BLaER1 treated with 17β-estradiol and CSF1 and Interleukin-3, amounts not matched to agents 10 nM and 100 nM (cell line): ENCODE measurements at regions not wholly inside any gene's neighbourhood (a gene's known extent, or its start where the extent isn't known, plus 50 kb on each side); places are given as distances from the start of the nearest gene placed in this dataset.

Experiments used
- H3K27ac ChIP-seq, 11 experiments: shearing (Covaris generic); formaldehyde crosslinking; 2 replicates each; pipeline ENCODE4 v1.8.1; 2022
- H3K27me3 ChIP-seq, 11 experiments: shearing (Covaris generic); formaldehyde crosslinking; 2 replicates each; pipeline ENCODE4 v1.8.1; 2022
- H3K36me3 ChIP-seq, 11 experiments: shearing (Covaris generic); formaldehyde crosslinking; 2 replicates each; pipeline ENCODE4 v1.8.1; 2022
- H3K4me1 ChIP-seq, 10 experiments: shearing (Covaris generic); formaldehyde crosslinking; 2 replicates each; pipeline ENCODE4 v1.8.1; 2022
- H3K4me2 ChIP-seq, 11 experiments: shearing (Covaris generic); formaldehyde crosslinking; 2 replicates each; pipeline ENCODE4 v1.8.1; 2022
- H3K4me3 ChIP-seq, 10 experiments: shearing (Covaris generic); formaldehyde crosslinking; 2 replicates each; pipeline ENCODE4 v1.8.1; 2022
- H3K9ac ChIP-seq, 11 experiments: shearing (Covaris generic); formaldehyde crosslinking; 2 replicates each; pipeline ENCODE4 v1.8.1; 2022
- H3K9me3 ChIP-seq, 11 experiments: shearing (Covaris generic); formaldehyde crosslinking; replicated peaks in 1 of 11; 2 replicates each; pipeline ENCODE4 v1.8.1; 2022
- H4K20me1 ChIP-seq, 11 experiments: shearing (Covaris generic); formaldehyde crosslinking; 2 replicates each; pipeline ENCODE4 v1.8.1; 2022
- Cebpa-rat ChIP-seq, 11 experiments: shearing (Covaris generic); IDR thresholded peaks; 2 replicates each; pipeline ENCODE4 v1.8.1; 2022

GRCh38 chr6:137779982-137780381, 87.1 kb upstream of the TNFAIP3 start:
- Histone ChIP-seq H3K9ac (no peak overlapping the region), H3K27me3 (no peaks in the 10 kb centered on the region), H3K4me2 (no peak overlapping the region), H3K9me3 (peaks cover 0 to 8% (median 0%) of the 10 kb centered on the region in 11 experiments; a peak in 3 of 22 replicates), H4K20me1 (no peaks in the 10 kb centered on the region), H3K36me3 (no peaks in the 10 kb centered on the region), H3K4me3 (no peak overlapping the region), H3K4me1 (peaks cover 0 to 15% (median 2%) of the 10 kb centered on the region in 10 experiments; a peak in 8 of 20 replicates), H3K27ac (no peak overlapping the region)
- no peak for TF ChIP-seq Cebpa-rat (IDR thresholded peaks at IDR 0.05)

- Histone ChIP-seq H3K9me3 (peaks cover 0 to 8% (median 0%) of the 10 kb centered on the region in 11 experiments; a peak in 3 of 22 replicates), H3K36me3 (no peaks in the 10 kb centered on the region), H3K27me3 (no peaks in the 10 kb centered on the region), H3K9ac (no peak overlapping the region), H3K4me2 (no peak overlapping the region), H3K4me3 (no peak overlapping the region), H3K27ac (no peak overlapping the region), H4K20me1 (no peaks in the 10 kb centered on the region), H3K4me1 (peaks cover 0 to 10% (median 2%) of the 10 kb centered on the region in 10 experiments; a peak in 8 of 20 replicates)
- TF ChIP-seq Cebpa-rat (IDR thresholded peaks at IDR 0.05): no peak
Measured at GRCh38 chr6:137780447-137781034, 86.5 kb upstream of the TNFAIP3 start.

- Histone ChIP-seq H4K20me1 (no peaks in the 10 kb centered on the region), H3K4me1 (peaks cover 0 to 6% (median 0%) of the 10 kb centered on the region in 10 experiments; a peak in 5 of 20 replicates), H3K27me3 (no peaks in the 10 kb centered on the region), H3K9me3 (peaks cover 0 to 8% (median 0%) of the 10 kb centered on the region in 11 experiments; a peak in 3 of 22 replicates), H3K4me3 (no peak overlapping the region), H3K36me3 (no peaks in the 10 kb centered on the region), H3K9ac (no peak overlapping the region), H3K27ac (no peak overlapping the region), H3K4me2 (no peak overlapping the region)
- no peak for TF ChIP-seq Cebpa-rat (IDR thresholded peaks at IDR 0.05)
Measured at GRCh38 chr6:137781639-137782038, 85.4 kb upstream of the TNFAIP3 start.

GRCh38 chr6:137782166-137783039, 84.7 kb upstream of the TNFAIP3 start:
- Histone ChIP-seq H3K36me3 (no peaks in the 10 kb centered on the region), H3K27me3 (no peaks in the 10 kb centered on the region), H3K9me3 (peaks cover 0 to 8% (median 0%) of the 10 kb centered on the region in 11 experiments; a peak in 3 of 22 replicates), H4K20me1 (no peaks in the 10 kb centered on the region), H3K27ac (no peak overlapping the region), H3K4me2 (peak overlapping the region in 1 of 11 experiments; percentile 8; a peak in 1 of 22 replicates), H3K4me1 (peaks cover 0 to 6% (median 0%) of the 10 kb centered on the region in 10 experiments; a peak in 5 of 20 replicates), H3K9ac (no peak overlapping the region), H3K4me3 (no peak overlapping the region)
- no peak for TF ChIP-seq Cebpa-rat (IDR thresholded peaks at IDR 0.05)

- no peak overlapping the region for H3K4me3 ChIP-seq
- no peaks in the 10 kb centered on the region for H3K27me3 ChIP-seq
- no peak overlapping the region for H3K9ac ChIP-seq
- H3K4me2 ChIP-seq: peak overlapping the region in 2 of 11 experiments; percentile 1 to 18; a peak in 1 of 22 replicates
- no peaks in the 10 kb centered on the region for H4K20me1 ChIP-seq
- peaks cover 0 to 8% (median 1%) of the 10 kb centered on the region in 11 experiments; a peak in 7 of 22 replicates for H3K9me3 ChIP-seq
- H3K36me3 ChIP-seq: no peaks in the 10 kb centered on the region
- TF ChIP-seq Cebpa-rat (IDR thresholded peaks at IDR 0.05): no peak
- peaks cover 0 to 13% (median 0%) of the 10 kb centered on the region in 10 experiments; a peak in 6 of 20 replicates for H3K4me1 ChIP-seq
- H3K27ac ChIP-seq: no peak overlapping the region
Measured at GRCh38 chr6:137783710-137784109, 83.3 kb upstream of the TNFAIP3 start.

GRCh38 chr6:137784583-137784982, 82.5 kb upstream of the TNFAIP3 start:
- H3K4me3 ChIP-seq: no peak overlapping the region
- no peak for TF ChIP-seq Cebpa-rat (IDR thresholded peaks at IDR 0.05)

GRCh38 chr6:137787016-137787415, 80.0 kb upstream of the TNFAIP3 start:
- no peaks in the 10 kb centered on the region for H3K27me3 ChIP-seq
- peaks cover 0 to 18% (median 10%) of the 10 kb centered on the region in 11 experiments; a peak in 15 of 22 replicates for H3K9me3 ChIP-seq
- no peak overlapping the region for H3K27ac ChIP-seq
- H3K36me3 ChIP-seq: no peaks in the 10 kb centered on the region
- H3K4me1 ChIP-seq: peaks cover 11 to 41% (median 19%) of the 10 kb centered on the region in 10 experiments
- H3K9ac ChIP-seq: no peak overlapping the region
- no peak for TF ChIP-seq Cebpa-rat (IDR thresholded peaks at IDR 0.05)
- H3K4me2 ChIP-seq: no peak overlapping the region
- H3K4me3 ChIP-seq: no peak overlapping the region
- H4K20me1 ChIP-seq: no peaks in the 10 kb centered on the region

More at GRCh38 chr6:137784583-137784982, 82.5 kb upstream of the TNFAIP3 start:
- Histone ChIP-seq H3K4me2 (no peak overlapping the region), H3K9ac (no peak overlapping the region), H3K36me3 (no peaks in the 10 kb centered on the region), H3K27me3 (no peaks in the 10 kb centered on the region), H4K20me1 (no peaks in the 10 kb centered on the region), H3K4me1 (peaks cover 0 to 17% (median under 1%) of the 10 kb centered on the region in 10 experiments; a peak in 7 of 20 replicates), H3K9me3 (peaks cover 0 to 16% (median 10%) of the 10 kb centered on the region in 11 experiments; a peak in 15 of 22 replicates), H3K27ac (no peak overlapping the region)

GRCh38 chr6:137788248-137788647, 78.8 kb upstream of the TNFAIP3 start:
- no peak overlapping the region for H3K9ac ChIP-seq
- H3K4me1 ChIP-seq: peaks cover 13 to 44% (median 22%) of the 10 kb centered on the region in 10 experiments

More at GRCh38 chr6:137788248-137788647, 78.8 kb upstream of the TNFAIP3 start:
- Histone ChIP-seq H3K36me3 (no peaks in the 10 kb centered on the region), H3K27ac (no peak overlapping the region), H3K4me3 (no peak overlapping the region), H3K9me3 (peaks cover 0 to 18% (median 10%) of the 10 kb centered on the region in 11 experiments; a peak in 15 of 22 replicates), H4K20me1 (no peaks in the 10 kb centered on the region), H3K27me3 (no peaks in the 10 kb centered on the region), H3K4me2 (no peak overlapping the region; a peak in 1 of 22 replicates)
- TF ChIP-seq Cebpa-rat (IDR thresholded peaks at IDR 0.05): no peak
